ENCODE measurements at regions not wholly inside any gene's neighbourhood (a gene's known extent, or its start where the extent isn't known, plus 50 kb on each side); places are given as distances from the start of the nearest gene placed in this dataset.
A peak's percentile ranks its signal among the peaks of the same experiment; 100 is the strongest.

GRCh38 chr11:80214413-80214812 is 773.6 kb upstream of the TENM4 start:
- CTCF ChIA-PET: no interaction called here
- Mint-ChIP-seq H3K4me1 (ENCODE audit: insufficient read depth, unreplicated experiment) (no peaks in the 10 kb centered on the region), H3K27ac (ENCODE audit: low read depth, unreplicated experiment) (no peak overlapping the region), H3K4me3 (ENCODE audit: unreplicated experiment) (no peak overlapping the region), H3K9me3 (ENCODE audit: unreplicated experiment) (no peaks in the 10 kb centered on the region), H3K36me3 (ENCODE audit: insufficient read depth, unreplicated experiment) (no peaks in the 10 kb centered on the region), H3K27me3 (ENCODE audit: insufficient read depth, unreplicated experiment) (no peaks in the 10 kb centered on the region)
- POLR2A ChIA-PET: no interaction called here
- BruUV-seq (replicated peaks): no TSS peak
- peak; percentile 74 for DNase-seq (ENCODE audit: unreplicated experiment)
- no peak for TF ChIP-seq CTCF (IDR thresholded peaks at IDR 0.05; ENCODE audit: unreplicated experiment)
- intact Hi-C loops (cut with micrococcal nuclease): no loop called here

- CTCF ChIA-PET: no interaction called here
- no peaks in the 10 kb centered on the region for H3K9me3 Mint-ChIP-seq (ENCODE audit: unreplicated experiment)
- H3K4me3 Mint-ChIP-seq (ENCODE audit: unreplicated experiment): no peak overlapping the region
- no peak overlapping the region for H3K27ac Mint-ChIP-seq (ENCODE audit: low read depth, unreplicated experiment)
- intact Hi-C loops (cut with micrococcal nuclease): no loop called here
- TF ChIP-seq CTCF (IDR thresholded peaks at IDR 0.05; ENCODE audit: unreplicated experiment): no peak
- DNase-seq (ENCODE audit: unreplicated experiment): no peak
- no peaks in the 10 kb centered on the region for H3K36me3 Mint-ChIP-seq (ENCODE audit: insufficient read depth, unreplicated experiment)
- BruUV-seq (replicated peaks): no TSS peak
- POLR2A ChIA-PET: no interaction called here
- no peaks in the 10 kb centered on the region for H3K4me1 Mint-ChIP-seq (ENCODE audit: insufficient read depth, unreplicated experiment)
- no peaks in the 10 kb centered on the region for H3K27me3 Mint-ChIP-seq (ENCODE audit: insufficient read depth, unreplicated experiment)
These were observed 770.8 kb upstream of the TENM4 start for GRCh38 chr11:80211673-80212072.

- POLR2A ChIA-PET: no interaction called here
- BruUV-seq (replicated peaks): no TSS peak
- intact Hi-C loops (cut with micrococcal nuclease): no loop called here
- DNase-seq (ENCODE audit: unreplicated experiment): no peak
- H3K27me3 Mint-ChIP-seq (ENCODE audit: insufficient read depth, unreplicated experiment): no peaks in the 10 kb centered on the region
- peaks cover 7% of the 10 kb centered on the region for H3K9me3 Mint-ChIP-seq (ENCODE audit: unreplicated experiment)
- no peak overlapping the region for H3K27ac Mint-ChIP-seq (ENCODE audit: low read depth, unreplicated experiment)
- no peak for TF ChIP-seq CTCF (IDR thresholded peaks at IDR 0.05; ENCODE audit: unreplicated experiment)
- H3K4me3 Mint-ChIP-seq (ENCODE audit: unreplicated experiment): no peak overlapping the region
- no peaks in the 10 kb centered on the region for H3K4me1 Mint-ChIP-seq (ENCODE audit: insufficient read depth, unreplicated experiment)
- CTCF ChIA-PET: no interaction called here
- no peaks in the 10 kb centered on the region for H3K36me3 Mint-ChIP-seq (ENCODE audit: insufficient read depth, unreplicated experiment)
These were observed 763.2 kb upstream of the TENM4 start for GRCh38 chr11:80204021-80204420.

GRCh38 chr11:80196932-80197554 is 756.2 kb upstream of the TENM4 start:
- Mint-ChIP-seq H3K4me1 (ENCODE audit: insufficient read depth, unreplicated experiment) (no peaks in the 10 kb centered on the region), H3K9me3 (ENCODE audit: unreplicated experiment) (no peaks in the 10 kb centered on the region), H3K27me3 (ENCODE audit: insufficient read depth, unreplicated experiment) (no peaks in the 10 kb centered on the region), H3K4me3 (ENCODE audit: unreplicated experiment) (no peak overlapping the region), H3K27ac (ENCODE audit: low read depth, unreplicated experiment) (no peak overlapping the region), H3K36me3 (ENCODE audit: insufficient read depth, unreplicated experiment) (no peaks in the 10 kb centered on the region)
- TF ChIP-seq CTCF (IDR thresholded peaks at IDR 0.05; ENCODE audit: unreplicated experiment): no peak
- CTCF ChIA-PET: interaction anchor here (0.6 kb wide), 1 partner anchor 240 kb away, joined by 4 read pairs; no protein-coding TSS in a partner anchor
- intact Hi-C loops (cut with micrococcal nuclease): no loop called here
- POLR2A ChIA-PET: no interaction called here
- peak; percentile 5 for DNase-seq (ENCODE audit: unreplicated experiment)
- no TSS peak for BruUV-seq (replicated peaks)

Measured in MCF 10A (cell line).